ENCODE measurements at regions not wholly inside any gene's neighbourhood (a gene's known extent, or its start where the extent isn't known, plus 50 kb on each side); places are given as distances from the start of the nearest gene placed in this dataset.

GRCh38 chr3:61448378-61448777, 113.0 kb upstream of the PTPRG start:
- H3K4me1 ChIP-seq (ENCODE audit: control insufficient read depth, insufficient read depth, low read length) = no peaks in the 10 kb centered on the region
- no peak overlapping the region for H3K4me3 ChIP-seq (ENCODE audit: low read depth, low read length)
- CTCF ChIA-PET = no interaction called here
- no peak for TF ChIP-seq SP2 (tag by site-specific recombination; IDR thresholded peaks at IDR 0.05)
- no peak for TF ChIP-seq ZNF596 (tag by site-specific recombination; IDR thresholded peaks at IDR 0.05)
- no peak for TF ChIP-seq ZIC2 (tag by site-specific recombination; IDR thresholded peaks at IDR 0.05)
- TF ChIP-seq ZNF645 (tag by site-specific recombination; IDR thresholded peaks at IDR 0.05) = no peak
- no peak for TF ChIP-seq ZNF174 (tag by site-specific recombination; IDR thresholded peaks at IDR 0.05)
- no peak for TF ChIP-seq KLF8 (tag by site-specific recombination; IDR thresholded peaks at IDR 0.05)
- H3K9me3 ChIP-seq (ENCODE audit: control insufficient read depth, insufficient read depth, low read depth, low read length) = no peaks in the 10 kb centered on the region
- POLR2A ChIA-PET = no interaction called here
- H3K36me3 ChIP-seq (ENCODE audit: control insufficient read depth in 2 of 2, insufficient read depth in 1 of 2, low read length in 2 of 2) = no peaks in the 10 kb centered on the region
- no peak overlapping the region for H3K27ac ChIP-seq (ENCODE audit: extremely low read depth, low read depth, low read length)

- TF ChIP-seq KLF16 (tag by site-specific recombination; IDR thresholded peaks at IDR 0.05) (no peak), ZNF121 (tag by site-specific recombination; IDR thresholded peaks at IDR 0.05) (no peak), ZNF645 (tag by site-specific recombination; IDR thresholded peaks at IDR 0.05) (no peak), ZBTB11 (tag by site-specific recombination; conservative IDR thresholded peaks at IDR 0.05; ENCODE audit: low read depth) (no peak), ZNF624 (tag by site-specific recombination; IDR thresholded peaks at IDR 0.05) (no peak), ZNF626 (tag by site-specific recombination; IDR thresholded peaks at IDR 0.05) (no peak), ZFP37 (tag by site-specific recombination; IDR thresholded peaks at IDR 0.05) (no peak), ZNF843 (tag by site-specific recombination; IDR thresholded peaks at IDR 0.05) (no peak), ZNF76 (tag by site-specific recombination; IDR thresholded peaks at IDR 0.05; ENCODE audit: borderline replicate concordance, low read depth) (no peak), ZNF707 (tag by site-specific recombination; IDR thresholded peaks at IDR 0.05) (no peak), EGR2 (tag by site-specific recombination; IDR thresholded peaks at IDR 0.05; ENCODE audit: low read depth) (no peak), MEIS1 (CRISPR knock-in tag; IDR thresholded peaks at IDR 0.05; ENCODE audit: borderline replicate concordance) (no peak), ZNF600 (tag by site-specific recombination; IDR thresholded peaks at IDR 0.05) (no peak), ZBTB20 (tag by site-specific recombination; IDR thresholded peaks at IDR 0.05) (no peak), ZNF140 (tag by site-specific recombination; IDR thresholded peaks at IDR 0.05) (no peak)
- no peak overlapping the region for H3K27ac ChIP-seq (ENCODE audit: extremely low read depth, low read depth, low read length)
- ChIA-PET CTCF (no interaction called here), POLR2A (no interaction called here)
- H3K4me3 ChIP-seq (ENCODE audit: low read depth, low read length) = no peak overlapping the region
- H3K36me3 ChIP-seq (ENCODE audit: control insufficient read depth in 2 of 2, insufficient read depth in 1 of 2, low read length in 2 of 2) = no peaks in the 10 kb centered on the region
- no peaks in the 10 kb centered on the region for H3K9me3 ChIP-seq (ENCODE audit: control insufficient read depth, insufficient read depth, low read depth, low read length)
- no peaks in the 10 kb centered on the region for H3K4me1 ChIP-seq (ENCODE audit: control insufficient read depth, insufficient read depth, low read length)
These were observed 111.9 kb upstream of the PTPRG start for GRCh38 chr3:61449327-61450040.

Data from HEK293 (cell line).